ENCODE measurements at regions not wholly inside any gene's neighbourhood (a gene's known extent, or its start where the extent isn't known, plus 50 kb on each side); places are given as distances from the start of the nearest gene placed in this dataset.

- TF ChIP-seq CTCF (IDR thresholded peaks at IDR 0.05) (no peak), POLR2A (IDR thresholded peaks at IDR 0.05) (no peak)
These were observed 60.2 kb downstream of the DLL1 start for GRCh38 chr6:170230520-170231292.
